HEK293 (cell line): ENCODE measurements at regions not wholly inside any gene's neighbourhood (a gene's known extent, or its start where the extent isn't known, plus 50 kb on each side); places are given as distances from the start of the nearest gene placed in this dataset.

ENCODE experiments used
- ZNF138 ChIP-seq: fragments of 450-650 bp; formaldehyde crosslinking; IDR thresholded peaks from 2 replicates; pipeline ENCODE4 v1.5.1; 2016; ENCODE audit warnings: missing biosample characterization, missing genetic modification characterization, borderline replicate concordance
- ZNF416 ChIP-seq: fragments of 450-650 bp; formaldehyde crosslinking; IDR thresholded peaks from 2 replicates; pipeline ENCODE4 v1.5.1; 2016; ENCODE audit warnings: missing biosample characterization, missing genetic modification characterization
- TF ChIP-seq, protein P1 (sequence below): fragments of 450-650 bp; formaldehyde crosslinking; IDR thresholded peaks from 2 replicates; pipeline ENCODE4 v1.5.1; 2016; ENCODE audit warnings: missing biosample characterization, missing genetic modification characterization

DNA sequence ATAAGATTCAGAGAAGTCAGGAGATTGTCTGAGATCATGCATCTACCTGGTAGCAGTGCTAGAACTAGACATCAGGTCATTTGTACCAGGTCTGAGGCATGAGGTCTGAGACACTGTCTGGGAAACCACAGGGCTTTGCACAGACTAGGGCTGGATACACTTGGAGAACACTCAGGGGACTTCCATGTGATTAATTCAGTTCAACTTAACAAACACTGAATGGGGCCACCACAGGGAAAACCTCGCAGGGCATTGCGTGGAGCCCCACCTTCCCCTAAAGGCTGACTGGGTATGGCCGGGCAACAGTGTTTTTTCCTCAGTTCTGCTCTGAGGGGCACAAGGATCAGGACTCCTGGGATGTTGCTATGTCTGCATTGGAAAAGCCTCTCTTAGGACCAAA lies 86.5 kb upstream of the WARS2 start:
- TF ChIP-seq ZNF416: no peak
- no peak for TF ChIP-seq ZNF138
- TF ChIP-seq, protein P1, sequence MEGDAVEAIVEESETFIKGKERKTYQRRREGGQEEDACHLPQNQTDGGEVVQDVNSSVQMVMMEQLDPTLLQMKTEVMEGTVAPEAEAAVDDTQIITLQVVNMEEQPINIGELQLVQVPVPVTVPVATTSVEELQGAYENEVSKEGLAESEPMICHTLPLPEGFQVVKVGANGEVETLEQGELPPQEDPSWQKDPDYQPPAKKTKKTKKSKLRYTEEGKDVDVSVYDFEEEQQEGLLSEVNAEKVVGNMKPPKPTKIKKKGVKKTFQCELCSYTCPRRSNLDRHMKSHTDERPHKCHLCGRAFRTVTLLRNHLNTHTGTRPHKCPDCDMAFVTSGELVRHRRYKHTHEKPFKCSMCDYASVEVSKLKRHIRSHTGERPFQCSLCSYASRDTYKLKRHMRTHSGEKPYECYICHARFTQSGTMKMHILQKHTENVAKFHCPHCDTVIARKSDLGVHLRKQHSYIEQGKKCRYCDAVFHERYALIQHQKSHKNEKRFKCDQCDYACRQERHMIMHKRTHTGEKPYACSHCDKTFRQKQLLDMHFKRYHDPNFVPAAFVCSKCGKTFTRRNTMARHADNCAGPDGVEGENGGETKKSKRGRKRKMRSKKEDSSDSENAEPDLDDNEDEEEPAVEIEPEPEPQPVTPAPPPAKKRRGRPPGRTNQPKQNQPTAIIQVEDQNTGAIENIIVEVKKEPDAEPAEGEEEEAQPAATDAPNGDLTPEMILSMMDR: no peak
